ENCODE measurements at regions not wholly inside any gene's neighbourhood (a gene's known extent, or its start where the extent isn't known, plus 50 kb on each side); places are given as distances from the start of the nearest gene placed in this dataset.

- no peak for DNase-seq
- Histone ChIP-seq H3K27me3 (0 out of 2 replicates have a peak, but pooled peaks cover 4% of the 10 kb centered on the region), H3K9me3 (no peaks in the 10 kb centered on the region), H3K4me3 (ENCODE audit: low read depth, low read length) (no peak overlapping the region), H3K4me1 (no peaks in the 10 kb centered on the region), H3K36me3 (no peaks in the 10 kb centered on the region)
- no peak for TF ChIP-seq CTCF (IDR thresholded peaks at IDR 0.05; ENCODE audit: low read depth, low read length)
Observed at GRCh38 chr2:47640356-47640755, 69.6 kb upstream of the KCNK12 start.

- Histone ChIP-seq H3K4me1 (no peaks in the 10 kb centered on the region), H3K9me3 (no peaks in the 10 kb centered on the region), H3K27me3 (0 out of 2 replicates have a peak, but pooled peaks cover 4% of the 10 kb centered on the region), H3K36me3 (no peaks in the 10 kb centered on the region), H3K4me3 (ENCODE audit: low read depth, low read length) (no peak overlapping the region)
- DNase-seq, result no peak
- TF ChIP-seq CTCF (IDR thresholded peaks at IDR 0.05; ENCODE audit: low read depth, low read length), result no peak
Observed at GRCh38 chr2:47639467-47639866, 68.7 kb upstream of the KCNK12 start.

GRCh38 chr2:47638430-47638829 is 67.6 kb upstream of the KCNK12 start:
- H3K36me3 ChIP-seq, result no peaks in the 10 kb centered on the region
- H3K9me3 ChIP-seq, result no peaks in the 10 kb centered on the region
- 0 out of 2 replicates have a peak, but pooled peaks cover 4% of the 10 kb centered on the region for H3K27me3 ChIP-seq
- DNase-seq, result no peak
- no peak for TF ChIP-seq CTCF (IDR thresholded peaks at IDR 0.05; ENCODE audit: low read depth, low read length)
- no peak overlapping the region for H3K4me3 ChIP-seq (ENCODE audit: low read depth, low read length)
- no peaks in the 10 kb centered on the region for H3K4me1 ChIP-seq

- Histone ChIP-seq H3K4me1 (no peaks in the 10 kb centered on the region), H3K9me3 (no peaks in the 10 kb centered on the region), H3K27me3 (0 out of 2 replicates have a peak, but pooled peaks cover 4% of the 10 kb centered on the region), H3K36me3 (no peaks in the 10 kb centered on the region), H3K4me3 (ENCODE audit: low read depth, low read length) (no peak overlapping the region)
- no peak for TF ChIP-seq CTCF (IDR thresholded peaks at IDR 0.05; ENCODE audit: low read depth, low read length)
- DNase-seq, result no peak
Observed at GRCh38 chr2:47636596-47637264, 65.9 kb upstream of the KCNK12 start.

- H3K4me1 ChIP-seq, result no peaks in the 10 kb centered on the region
- no peak for TF ChIP-seq CTCF (IDR thresholded peaks at IDR 0.05; ENCODE audit: low read depth, low read length)
- no peaks in the 10 kb centered on the region for H3K9me3 ChIP-seq
- H3K36me3 ChIP-seq, result no peaks in the 10 kb centered on the region
- H3K27me3 ChIP-seq, result 0 out of 2 replicates have a peak, but pooled peaks cover 4% of the 10 kb centered on the region
- DNase-seq, result no peak
- H3K4me3 ChIP-seq (ENCODE audit: low read depth, low read length), result no peak overlapping the region
Observed at GRCh38 chr2:47636176-47636575, 65.4 kb upstream of the KCNK12 start.

GRCh38 chr2:47632754-47633153 is 62.0 kb upstream of the KCNK12 start:
- no peak for DNase-seq
- TF ChIP-seq CTCF (IDR thresholded peaks at IDR 0.05; ENCODE audit: low read depth, low read length), result no peak
- Histone ChIP-seq H3K9me3 (no peaks in the 10 kb centered on the region), H3K4me3 (ENCODE audit: low read depth, low read length) (no peak overlapping the region), H3K4me1 (no peaks in the 10 kb centered on the region), H3K36me3 (no peaks in the 10 kb centered on the region), H3K27me3 (0 out of 2 replicates have a peak, but pooled peaks cover 4% of the 10 kb centered on the region)
